ENCODE measurements at regions not wholly inside any gene's neighbourhood (a gene's known extent, or its start where the extent isn't known, plus 50 kb on each side); places are given as distances from the start of the nearest gene placed in this dataset.

DNA sequence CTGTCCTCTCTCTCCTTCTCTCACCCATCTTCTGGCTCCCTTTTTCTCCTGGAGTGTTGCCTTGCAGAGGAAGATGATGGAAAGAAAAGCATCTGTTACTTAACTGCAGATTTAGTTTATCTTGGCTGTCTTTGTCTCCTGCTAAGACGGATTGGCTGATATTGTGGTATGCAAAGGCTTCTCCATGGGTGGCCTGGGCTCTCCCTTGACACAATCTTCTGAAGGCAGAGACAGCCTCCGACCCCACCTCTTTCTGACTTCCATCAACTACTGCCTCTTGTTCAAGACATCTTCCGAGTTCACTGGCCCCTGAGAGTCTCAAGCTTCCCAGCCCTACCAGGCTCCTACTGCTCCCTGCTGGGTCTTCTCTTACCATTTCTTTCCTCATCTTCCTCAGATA lies 403.7 kb downstream of the LRRC70 start:
- DNase-seq (ENCODE audit: low spot score): no peak

DNA sequence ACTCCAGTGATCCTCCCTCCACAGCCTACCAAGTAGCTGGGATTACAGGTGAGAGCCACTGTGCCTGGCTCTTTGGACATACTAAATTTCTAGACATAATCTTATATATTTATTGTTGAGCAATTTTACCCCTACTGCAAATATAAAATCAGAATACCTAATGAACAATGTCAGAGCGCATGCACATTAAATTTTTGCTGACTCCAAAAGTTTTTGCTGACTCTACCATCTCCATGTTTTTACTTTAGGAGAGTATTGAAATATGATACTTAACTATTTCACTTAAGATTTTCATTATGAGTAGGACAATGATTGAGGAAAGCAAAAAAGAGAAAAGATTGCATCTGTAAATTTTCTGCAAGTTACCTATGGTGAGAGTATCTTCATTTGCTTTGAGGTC lies 402.3 kb downstream of the LRRC70 start:
- no peak for DNase-seq (ENCODE audit: low spot score)

DNA sequence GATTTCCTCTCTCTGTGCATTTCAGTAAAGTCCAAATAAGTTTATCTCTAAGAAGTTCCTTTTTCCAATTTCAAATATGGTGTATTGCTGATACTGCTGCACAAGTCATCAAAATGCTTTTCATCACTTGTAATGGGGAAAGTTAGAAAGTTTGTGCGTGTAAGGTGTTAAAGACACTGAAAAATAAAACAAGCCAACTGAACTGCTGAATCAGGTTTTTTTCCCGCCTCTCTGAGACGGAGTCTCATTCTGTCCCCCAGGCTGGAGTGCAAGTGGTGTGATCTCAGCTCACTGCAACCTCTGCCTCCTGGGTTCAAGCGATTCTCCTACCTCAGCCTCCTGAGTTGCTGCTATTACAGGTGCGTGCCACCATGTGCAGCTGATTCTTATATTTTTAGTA lies 400.9 kb downstream of the LRRC70 start:
- no peak for DNase-seq (ENCODE audit: low spot score)

DNA sequence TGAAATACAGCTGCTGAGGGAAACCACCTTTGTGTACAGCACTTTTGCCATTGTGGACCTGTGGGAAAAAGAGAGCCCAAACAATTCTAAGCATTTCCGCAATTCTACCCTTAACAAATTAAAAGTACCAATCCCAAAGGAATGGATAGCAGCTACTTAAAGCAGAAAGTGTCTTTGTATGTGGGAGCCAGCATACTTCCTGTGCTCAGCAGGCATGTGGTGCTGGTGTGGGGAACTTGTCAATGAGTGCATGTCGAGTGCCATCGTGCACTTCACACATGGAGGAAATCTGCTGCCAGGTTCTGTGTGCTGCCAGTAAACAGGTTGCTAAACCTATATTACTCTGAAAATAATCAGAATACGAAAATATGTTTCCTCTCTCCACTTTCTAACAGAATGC lies 399.0 kb downstream of the LRRC70 start:
- no peak for DNase-seq (ENCODE audit: low spot score)

DNA sequence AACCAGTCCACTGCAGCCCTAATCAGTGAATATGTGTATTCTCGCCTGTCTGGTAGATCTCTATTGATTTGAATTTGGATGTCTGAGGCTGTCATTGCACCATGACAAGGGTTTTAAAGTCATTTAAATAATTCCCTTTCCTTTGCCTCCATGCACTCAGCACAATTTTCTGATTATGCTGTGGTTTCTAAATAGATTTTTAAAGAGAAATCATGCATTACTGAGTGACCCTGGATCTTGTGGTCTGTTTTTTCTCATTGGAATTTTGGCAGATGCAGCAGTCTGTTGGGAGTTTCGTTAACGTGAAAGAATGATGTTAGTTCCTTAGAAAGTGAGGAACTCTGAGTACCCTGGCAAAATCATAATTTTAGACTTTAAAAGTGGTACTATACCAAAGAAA lies 396.0 kb downstream of the LRRC70 start:
- no peak for DNase-seq (ENCODE audit: low spot score)

DNA sequence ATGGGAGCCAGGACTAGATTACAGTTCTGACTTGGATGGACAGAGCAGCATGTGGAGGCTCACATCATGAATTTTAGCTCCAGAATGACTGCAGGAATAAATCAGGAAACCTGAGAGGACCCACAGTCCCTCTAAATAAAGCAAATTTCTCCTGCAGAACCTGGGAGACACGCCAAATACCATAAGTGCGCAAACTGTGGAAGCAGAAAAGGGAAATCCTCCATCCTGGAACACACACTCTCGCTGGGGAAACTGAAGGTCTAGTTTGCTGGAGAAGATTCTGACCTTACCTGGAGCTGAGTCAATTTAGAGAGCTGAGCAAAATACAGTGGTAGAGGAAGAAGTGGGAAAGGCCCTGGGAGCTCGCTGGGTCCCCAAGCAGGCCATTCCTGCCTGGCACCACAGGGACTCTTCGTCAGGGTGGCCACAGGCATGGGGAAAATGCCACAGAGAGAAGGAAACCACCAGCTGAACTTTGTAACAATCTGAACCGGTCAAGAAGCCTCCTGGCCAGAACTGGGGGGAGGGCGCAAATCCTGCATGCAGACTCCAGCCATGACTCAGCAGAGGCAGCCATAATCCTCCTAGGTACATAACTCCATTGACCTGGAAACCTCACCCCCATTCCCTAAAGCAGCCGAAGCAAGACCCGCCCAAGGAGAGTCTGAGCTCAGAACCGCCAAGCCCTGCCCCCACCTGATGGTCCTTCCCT lies 390.9 kb downstream of the LRRC70 start:
- DNase-seq (ENCODE audit: low spot score): no peak

DNA sequence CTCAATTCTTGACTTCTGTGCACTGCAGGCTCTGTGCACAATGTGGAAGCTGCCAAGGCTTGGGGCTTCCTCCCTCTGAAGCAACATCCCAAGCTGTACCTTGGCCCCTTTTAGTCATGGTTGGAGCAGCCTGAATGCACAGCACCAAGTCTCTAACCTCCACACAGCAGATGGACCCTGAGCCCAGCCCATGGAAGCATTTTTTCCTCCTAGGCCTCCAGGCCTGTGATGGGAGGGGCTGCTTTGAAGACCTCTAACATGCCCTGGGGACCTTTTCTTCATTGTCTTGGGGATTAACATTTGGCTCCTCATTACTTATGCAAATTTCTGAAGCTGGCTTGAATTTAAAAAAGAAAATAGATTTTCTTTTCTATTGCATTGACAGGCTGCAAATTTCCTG lies 385.8 kb downstream of the LRRC70 start:
- DNase-seq (ENCODE audit: low spot score): no peak

DNA sequence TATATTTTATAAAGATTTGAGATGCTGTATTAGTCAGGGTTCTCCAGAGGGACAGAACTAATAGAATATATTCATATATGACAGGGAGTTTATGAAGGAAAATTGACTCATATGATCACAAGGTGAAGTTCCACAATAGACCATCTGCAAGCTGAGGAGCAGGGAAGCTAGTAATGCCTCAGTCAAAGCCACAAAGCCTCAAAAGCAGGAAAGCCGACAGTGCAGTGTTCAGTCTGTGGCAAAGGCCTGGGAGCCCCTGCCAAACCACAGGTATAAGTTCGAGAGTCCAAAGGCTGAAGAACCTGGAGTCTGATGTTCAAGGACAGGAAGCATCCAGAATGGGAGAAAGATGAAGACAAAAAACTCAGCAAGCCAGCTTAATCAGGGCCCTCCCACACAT lies 382.2 kb downstream of the LRRC70 start:
- DNase-seq (ENCODE audit: low spot score): no peak

DNA sequence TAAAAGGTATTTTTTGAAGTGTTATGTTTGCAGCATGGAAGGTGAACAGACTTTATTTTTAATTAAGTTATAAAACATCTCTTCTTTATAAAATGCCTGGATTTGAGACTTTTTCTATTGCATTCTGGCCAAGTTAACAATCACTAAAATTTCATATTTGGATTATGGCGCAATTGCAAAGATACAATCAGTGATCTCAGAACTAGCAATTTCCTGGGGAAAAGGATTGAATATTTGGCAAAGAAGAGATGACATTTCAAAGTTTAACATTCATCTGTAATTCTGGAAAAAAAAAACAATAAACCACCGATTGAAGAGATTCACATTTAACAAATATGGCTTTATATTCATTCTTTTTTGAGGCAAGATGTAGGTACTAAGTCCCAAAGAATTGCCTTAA lies 378.0 kb downstream of the LRRC70 start:
- no peak for DNase-seq (ENCODE audit: low spot score)

DNA sequence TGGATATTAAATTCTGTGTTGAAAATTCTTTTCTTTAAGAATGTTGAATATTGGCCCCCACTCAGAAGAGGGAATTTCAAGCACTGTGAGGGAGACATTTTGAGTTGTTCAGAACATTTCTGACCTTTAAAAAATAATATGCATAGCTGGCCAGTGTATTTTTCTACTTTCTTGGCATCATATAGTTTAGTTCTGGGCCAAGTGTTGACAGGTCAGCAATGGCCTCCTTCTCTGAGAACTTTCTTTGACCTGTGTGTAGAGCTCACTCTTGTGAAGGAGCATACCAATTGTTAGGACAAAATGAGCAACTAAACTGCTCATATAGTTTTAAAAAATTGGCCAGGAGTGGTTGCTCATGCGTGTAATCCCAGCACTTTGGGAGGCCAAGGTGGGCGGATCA lies 376.0 kb downstream of the LRRC70 start:
- DNase-seq (ENCODE audit: low spot score): no peak

DNA sequence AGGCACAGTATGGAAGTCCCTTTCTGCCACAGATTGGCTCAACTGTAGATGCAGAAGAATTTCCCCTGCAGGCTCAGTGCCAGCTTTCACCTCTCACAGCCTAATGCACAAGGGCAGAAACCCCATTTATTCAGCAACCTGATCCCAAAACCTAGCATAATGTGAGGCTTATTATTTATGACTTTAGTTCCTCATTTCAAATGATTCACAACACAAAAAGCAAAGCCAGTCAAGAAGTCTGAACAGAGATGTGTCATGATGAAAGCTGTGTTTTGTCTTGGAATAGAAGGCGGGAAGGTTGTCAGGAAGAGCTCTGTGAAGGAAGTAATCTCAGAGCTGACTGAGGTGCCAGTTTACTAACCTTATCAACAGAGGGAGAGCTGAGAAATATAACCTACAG lies 369.7 kb downstream of the LRRC70 start:
- no peak for DNase-seq (ENCODE audit: low spot score)

DNA sequence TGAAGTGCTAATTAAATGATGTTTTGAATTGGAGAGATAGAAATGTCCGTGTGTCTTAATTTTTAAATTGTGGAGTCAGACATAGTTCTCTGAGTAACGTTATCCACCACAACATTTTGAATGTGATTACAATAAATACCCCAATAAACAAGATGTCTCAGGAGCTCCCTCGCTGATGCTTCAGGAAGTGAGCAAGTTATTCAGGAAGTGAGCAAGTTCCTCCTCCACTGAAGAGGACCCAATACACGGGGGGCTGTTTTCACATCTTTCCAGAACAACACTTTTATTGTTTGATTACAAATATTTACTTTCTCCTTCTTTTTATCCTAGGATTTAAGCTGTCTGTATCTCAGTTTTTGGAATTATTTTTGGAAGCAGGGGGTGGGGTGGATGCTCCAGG lies 363.8 kb downstream of the LRRC70 start:
- DNase-seq (ENCODE audit: low spot score): no peak

DNA sequence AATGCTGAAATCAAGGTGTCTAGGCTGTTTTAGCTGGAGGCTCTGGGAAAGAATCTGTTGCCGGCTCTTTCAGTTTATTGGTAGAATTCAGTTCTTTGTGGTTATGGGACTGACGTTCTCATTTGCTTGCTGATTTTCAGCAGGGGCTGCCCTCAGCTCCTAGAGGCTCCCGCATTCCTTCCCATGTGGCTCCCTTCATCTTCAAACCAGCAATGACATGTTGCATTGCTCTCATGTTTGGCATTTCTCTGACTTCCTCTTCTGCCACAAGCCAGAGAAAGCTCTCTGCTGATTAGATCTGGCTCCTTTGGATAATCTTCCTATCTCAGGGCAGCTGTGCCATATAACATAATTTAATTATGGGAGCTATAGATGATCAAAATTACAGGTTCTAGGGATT lies 360.3 kb downstream of the LRRC70 start:
- DNase-seq (ENCODE audit: low spot score): no peak

DNA sequence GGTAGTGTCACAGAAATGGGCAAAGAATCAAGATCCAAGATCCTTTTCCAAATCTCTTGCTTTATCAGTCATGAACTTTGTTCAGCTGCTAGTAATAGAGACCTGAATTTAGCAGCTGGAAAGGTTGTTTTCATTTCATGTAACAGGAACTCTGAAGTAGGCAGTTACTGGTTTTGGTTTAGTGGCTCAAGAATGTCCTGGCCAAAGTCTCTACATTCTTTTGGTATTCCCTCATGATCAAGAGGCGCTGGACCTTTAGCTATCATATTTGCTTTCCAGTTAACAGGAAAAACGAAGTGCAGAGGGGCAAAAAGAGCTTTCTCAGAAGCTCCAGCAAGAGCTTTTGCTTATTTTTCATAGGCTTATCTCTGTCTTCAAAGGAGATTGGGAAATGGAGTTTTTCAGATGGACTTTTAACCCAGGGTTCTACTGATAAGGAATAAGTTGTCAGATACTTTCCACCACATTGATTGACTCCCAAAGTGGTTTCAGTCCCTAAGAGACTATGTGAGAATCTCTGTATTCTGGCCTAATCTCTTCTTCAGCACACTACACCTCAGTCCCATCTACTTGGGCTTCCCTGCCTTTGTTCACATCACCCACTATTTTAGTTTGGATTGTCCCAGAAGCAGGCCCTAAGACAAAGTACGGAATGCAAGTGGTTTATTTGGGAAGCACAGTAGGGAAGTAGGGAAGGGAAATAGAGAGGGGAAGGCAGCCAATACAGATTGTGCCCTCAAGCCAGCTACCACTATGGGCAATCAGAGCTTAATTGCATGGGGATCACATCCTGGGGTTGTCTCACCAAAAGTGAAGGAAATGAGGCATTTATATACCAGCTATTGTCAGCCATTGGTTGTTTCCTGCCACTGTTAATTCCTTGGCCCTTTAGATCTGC lies 359.3 kb downstream of the LRRC70 start:
- no peak for DNase-seq (ENCODE audit: low spot score)

DNA sequence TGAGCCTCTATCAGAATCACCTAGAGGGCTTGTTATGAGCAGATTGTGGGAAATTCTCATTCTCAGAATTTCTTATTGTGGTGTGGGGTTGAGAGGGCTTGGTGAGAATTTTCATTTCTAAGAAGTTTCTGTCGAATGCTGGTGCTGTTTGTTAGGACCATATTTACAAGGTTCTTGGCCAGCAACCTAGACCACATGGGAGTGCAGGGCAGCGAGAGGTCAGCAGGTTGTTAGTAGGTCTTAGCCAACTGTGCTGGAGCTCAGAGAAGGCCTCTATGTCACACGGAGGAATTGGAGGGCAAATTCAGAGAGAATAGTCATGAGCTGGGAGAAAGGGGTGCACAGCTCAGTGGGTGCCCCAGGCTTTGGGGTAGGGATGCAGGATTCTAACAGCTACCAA lies 357.0 kb downstream of the LRRC70 start:
- no peak for DNase-seq (ENCODE audit: low spot score)

DNA sequence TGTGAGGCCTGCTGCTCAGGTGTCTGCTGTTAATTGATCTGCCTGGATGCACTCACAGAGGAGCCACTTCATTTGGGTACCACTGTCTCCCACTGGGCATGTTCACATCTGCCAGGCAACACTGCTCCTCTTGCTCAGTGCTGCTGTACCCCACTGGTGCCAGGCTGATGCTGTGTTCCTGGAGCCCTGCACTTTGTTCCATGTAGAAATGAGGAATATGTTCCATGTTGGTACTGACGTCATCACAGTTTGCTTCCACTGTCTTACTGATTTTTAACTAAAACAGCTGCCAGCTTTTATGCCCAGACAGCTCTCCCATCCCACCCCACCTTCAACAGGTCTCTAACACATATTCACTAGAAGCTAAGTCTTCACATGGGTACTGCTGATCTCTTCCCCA lies 355.7 kb downstream of the LRRC70 start:
- no peak for DNase-seq (ENCODE audit: low spot score)

DNA sequence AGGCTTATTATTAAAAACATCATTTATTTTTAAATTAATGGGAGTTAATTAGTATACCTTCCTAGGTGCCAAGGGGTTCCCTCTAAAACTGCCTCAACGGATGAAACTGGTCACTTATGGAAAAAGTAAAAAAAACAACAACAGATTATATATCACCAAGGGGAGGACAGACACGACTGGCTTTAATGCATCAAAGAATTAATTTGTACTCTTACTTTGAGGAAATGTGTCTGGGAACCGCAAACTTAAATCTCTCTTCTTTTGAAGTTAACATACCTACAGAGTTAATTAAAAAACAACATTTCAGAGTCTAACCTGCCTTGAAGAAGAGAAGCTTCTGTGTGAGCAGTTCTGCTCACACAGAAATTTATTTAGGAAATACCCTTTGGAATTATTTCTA lies 354.6 kb downstream of the LRRC70 start:
- DNase-seq (ENCODE audit: low spot score): no peak

DNA sequence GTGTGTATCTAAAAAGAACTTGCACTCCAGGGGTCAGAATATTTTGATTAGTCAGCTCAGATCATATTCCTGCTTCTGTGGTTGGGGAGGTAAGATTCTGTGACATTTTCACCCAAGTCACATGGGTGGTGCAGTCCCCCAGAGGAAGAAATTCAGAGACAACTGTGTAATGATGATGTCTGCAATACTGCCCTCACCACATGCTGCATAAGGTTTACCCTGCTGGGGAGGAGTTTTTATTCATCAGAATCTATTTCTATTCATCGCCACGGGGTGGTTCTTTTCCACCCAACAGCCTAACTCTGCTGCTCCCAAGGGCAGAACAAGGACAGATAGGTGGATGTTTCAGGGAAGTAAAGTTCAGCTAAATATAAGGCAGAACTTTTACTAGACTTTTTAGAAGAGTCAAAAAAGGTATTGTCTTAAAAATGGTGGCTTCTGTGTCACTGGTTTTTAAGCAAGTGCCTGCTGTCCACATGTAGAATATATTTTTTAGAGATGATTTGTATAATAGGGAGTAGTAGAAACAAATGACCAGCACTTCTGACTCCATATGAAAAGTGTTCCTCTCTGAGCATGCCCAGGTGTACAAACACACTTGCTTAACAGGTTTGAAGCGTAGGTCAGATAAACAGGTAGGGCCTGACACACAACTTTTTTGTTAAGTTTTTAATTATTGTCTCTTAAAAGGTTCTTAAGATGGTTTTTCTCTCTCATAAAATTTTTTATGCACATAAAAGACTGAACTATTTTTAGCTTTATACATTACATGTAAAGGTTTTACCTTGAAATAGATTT lies 352.7 kb downstream of the LRRC70 start:
- no peak for DNase-seq (ENCODE audit: low spot score)

DNA sequence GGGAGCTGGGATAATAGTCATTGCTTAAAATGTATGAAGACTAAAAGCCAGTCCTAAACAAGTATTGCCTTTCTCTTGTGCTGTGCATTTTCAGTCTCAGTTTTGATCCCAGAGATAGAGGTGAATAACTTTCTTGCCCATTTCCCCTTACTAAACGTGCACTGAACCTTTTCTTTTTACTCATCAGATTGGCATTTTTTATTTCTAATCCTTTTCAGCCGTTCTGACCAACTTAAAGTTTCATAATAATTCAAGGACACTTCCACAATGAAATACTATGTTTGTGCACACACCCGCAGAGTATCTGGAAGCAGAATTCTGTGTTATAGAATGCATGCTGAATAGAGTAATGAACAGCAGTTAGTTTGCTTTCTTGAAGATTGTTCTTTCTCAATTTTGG lies 343.6 kb downstream of the LRRC70 start:
- no peak for DNase-seq (ENCODE audit: low spot score)

DNA sequence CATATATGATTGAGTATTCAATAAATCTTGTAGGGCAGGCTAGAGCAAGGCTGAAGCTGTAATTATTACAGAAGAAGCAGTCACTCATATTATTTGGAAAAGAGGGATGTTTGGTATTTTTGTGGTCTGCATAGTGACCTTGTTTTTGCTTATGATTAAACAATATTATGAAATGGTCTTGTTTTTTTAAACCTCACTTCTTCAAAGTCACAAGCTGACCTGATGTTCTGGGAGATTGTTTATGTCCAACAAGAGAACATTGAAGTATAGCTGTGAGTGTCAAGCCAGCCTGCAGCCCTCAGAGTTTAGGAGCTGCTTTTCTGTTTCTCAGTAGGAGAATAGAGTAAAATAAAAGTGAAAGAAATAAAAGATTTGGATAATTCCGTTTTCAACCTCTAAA lies 342.2 kb downstream of the LRRC70 start:
- DNase-seq (ENCODE audit: low spot score): no peak

DNA sequence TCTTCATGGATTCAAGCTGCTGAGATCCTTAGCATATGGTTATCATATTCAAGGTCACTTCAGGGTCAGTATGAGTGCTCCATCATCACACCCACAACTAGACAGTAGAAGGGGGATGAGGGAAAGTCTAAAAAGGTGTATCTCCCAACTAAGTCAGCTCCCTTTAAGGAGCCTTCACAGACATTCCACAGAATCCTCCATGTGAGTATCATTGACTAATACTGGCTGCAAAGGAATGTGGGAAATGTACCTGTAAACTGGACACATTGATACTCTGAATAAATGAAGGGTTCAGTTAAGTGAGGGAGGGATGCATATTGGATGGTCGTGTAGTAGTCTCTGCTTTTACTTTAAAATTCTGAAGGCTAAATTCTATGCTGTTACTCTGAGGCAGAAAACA lies 330.7 kb downstream of the LRRC70 start:
- DNase-seq (ENCODE audit: low spot score): no peak

DNA sequence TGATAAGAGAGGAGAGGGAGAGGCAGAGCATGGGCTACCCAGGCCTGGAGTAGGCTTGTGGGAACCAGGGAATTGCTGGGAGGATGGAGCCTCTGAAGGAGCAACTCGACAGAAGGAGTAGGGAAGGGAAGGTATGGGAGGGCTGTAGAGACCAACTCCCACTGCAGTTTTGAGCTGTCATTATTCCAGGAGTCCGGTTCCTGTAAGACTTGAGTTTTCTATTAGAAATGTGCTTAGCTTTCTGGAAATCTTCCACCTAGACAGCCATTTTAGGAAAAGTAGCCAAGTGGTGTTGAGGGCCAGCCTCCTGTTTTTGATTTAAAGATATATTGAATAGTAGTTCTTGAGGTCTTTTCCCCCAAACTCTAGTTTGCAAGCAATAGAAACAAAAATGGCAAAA lies 323.5 kb downstream of the LRRC70 start:
- DNase-seq (ENCODE audit: low spot score): peak; percentile 60

DNA sequence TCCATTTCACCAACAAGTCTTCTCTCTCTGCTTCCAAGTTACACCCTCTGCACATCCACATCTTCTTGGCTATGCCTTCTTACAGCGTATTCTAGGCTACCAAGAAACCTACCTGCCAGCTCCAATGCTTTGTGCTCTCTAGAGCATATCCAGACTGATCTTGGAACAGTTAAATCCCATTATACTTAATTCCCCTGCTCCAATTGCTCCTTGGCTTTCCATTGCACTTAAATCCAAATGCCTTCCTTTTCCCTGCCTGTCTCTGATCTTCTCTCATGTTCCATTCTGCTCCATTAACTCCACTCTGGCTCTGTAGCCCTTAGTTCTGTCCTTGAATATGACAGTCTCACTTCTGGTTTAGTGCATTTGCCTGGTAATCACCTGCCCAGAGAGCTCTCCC lies 322.4 kb downstream of the LRRC70 start:
- no peak for DNase-seq (ENCODE audit: low spot score)

Measured in left forelimb (tissue), 1 donor.